ENCODE measurements at regions not wholly inside any gene's neighbourhood (a gene's known extent, or its start where the extent isn't known, plus 50 kb on each side); places are given as distances from the start of the nearest gene placed in this dataset.
"Not testable (repeated sequence)": the region's sequence is repeated elsewhere in the genome, so short reads cannot be mapped to it uniquely, and the experiment has no call there.

- no peak for DNase-seq (ENCODE audit: low read depth)
- TF ChIP-seq CTCF (conservative IDR thresholded peaks at IDR 0.05; ENCODE audit: low read depth, low read length) = peak; percentile 66
- H3K4me3 ChIP-seq (ENCODE audit: low read depth, low read length) = no peak overlapping the region
Observed at GRCh38 chr1:65020774-65021173, 54.4 kb upstream of the JAK1 start.

- DNase-seq (ENCODE audit: low read depth) = no peak
- no peak overlapping the region for H3K4me3 ChIP-seq (ENCODE audit: low read depth, low read length)
- TF ChIP-seq CTCF (conservative IDR thresholded peaks at IDR 0.05; ENCODE audit: low read depth, low read length) = no peak
Observed at GRCh38 chr1:65021795-65022194, 55.4 kb upstream of the JAK1 start.

- H3K4me3 ChIP-seq (ENCODE audit: low read depth, low read length) = no peak overlapping the region
- no peak for TF ChIP-seq CTCF (conservative IDR thresholded peaks at IDR 0.05; ENCODE audit: low read depth, low read length)
- no peak for DNase-seq (ENCODE audit: low read depth)
Observed at GRCh38 chr1:65022216-65022615, 55.9 kb upstream of the JAK1 start.

GRCh38 chr1:65025794-65026193 lies 59.4 kb upstream of the JAK1 start:
- no peak for TF ChIP-seq CTCF (conservative IDR thresholded peaks at IDR 0.05; ENCODE audit: low read depth, low read length)
- DNase-seq (ENCODE audit: low read depth) = no peak
- no peak overlapping the region for H3K4me3 ChIP-seq (ENCODE audit: low read depth, low read length)

- no peak for TF ChIP-seq CTCF (conservative IDR thresholded peaks at IDR 0.05; ENCODE audit: low read depth, low read length)
- DNase-seq (ENCODE audit: low read depth) = no peak
- no peak overlapping the region for H3K4me3 ChIP-seq (ENCODE audit: low read depth, low read length)
Observed at GRCh38 chr1:65026235-65026634, 59.9 kb upstream of the JAK1 start.

- no peak overlapping the region for H3K4me3 ChIP-seq (ENCODE audit: low read depth, low read length)
- no peak for DNase-seq (ENCODE audit: low read depth)
- TF ChIP-seq CTCF (conservative IDR thresholded peaks at IDR 0.05; ENCODE audit: low read depth, low read length) = no peak
Observed at GRCh38 chr1:65027666-65028358, 61.5 kb upstream of the JAK1 start.

- not testable (repeated sequence) for H3K4me3 ChIP-seq (ENCODE audit: low read depth, low read length)
Observed at GRCh38 chr1:65029434-65029833, 63.1 kb upstream of the JAK1 start.

GRCh38 chr1:65034879-65035278 lies 68.5 kb upstream of the JAK1 start:
- not testable (repeated sequence) for DNase-seq (ENCODE audit: low read depth)

More at GRCh38 chr1:65029434-65029833, 63.1 kb upstream of the JAK1 start:
- not testable (repeated sequence) for DNase-seq (ENCODE audit: low read depth)

More at GRCh38 chr1:65034879-65035278, 68.5 kb upstream of the JAK1 start:
- not testable (repeated sequence) for H3K4me3 ChIP-seq (ENCODE audit: low read depth, low read length)

Data from epithelial cell of proximal tubule (primary cell).